Thyroid gland (tissue), 4 donors: ENCODE measurements at regions not wholly inside any gene's neighbourhood (a gene's known extent, or its start where the extent isn't known, plus 50 kb on each side); places are given as distances from the start of the nearest gene placed in this dataset.

Experiments used
- CTCF ChIP-seq, 6 experiments: fragments of 200-600 bp in 3 of 6; fragments of 450-650 bp in 3 of 6; sonication (generic) in 3 of 6; IDR thresholded peaks; one replicate each; pipeline ENCODE4 v1.5.1; 2016 to 2019; ENCODE audit warnings: antibody characterized with exemption in 6 of 6, mild to moderate bottlenecking in 2 of 6, inconsistent platforms in 1 of 6, moderate library complexity in 1 of 6
- POLR2A ChIP-seq, 2 donors: fragments of 450-650 bp; IDR thresholded peaks; one replicate each; pipeline ENCODE4 v1.6.1; 2017; ENCODE audit warnings: antibody characterized with exemption in 2 of 2, mild to moderate bottlenecking in 2 of 2, moderate library complexity in 1 of 2

- no peak for TF ChIP-seq POLR2A (IDR thresholded peaks at IDR 0.05)
- TF ChIP-seq CTCF (IDR thresholded peaks at IDR 0.05), result no peak
These were observed 363.5 kb downstream of the BCKDHB start for GRCh38 chr6:80469977-80470376.
